SKM-1 treated with dmso at 0.1 percent for 144 hours (cell line): ENCODE measurements at regions not wholly inside any gene's neighbourhood (a gene's known extent, or its start where the extent isn't known, plus 50 kb on each side); places are given as distances from the start of the nearest gene placed in this dataset.

Experiments
- DNase-seq: peaks from one replicate; lab custom pipeline; 2025; ENCODE audit not compliant: unreplicated experiment; lab: John Stamatoyannopoulos, UW

DNA sequence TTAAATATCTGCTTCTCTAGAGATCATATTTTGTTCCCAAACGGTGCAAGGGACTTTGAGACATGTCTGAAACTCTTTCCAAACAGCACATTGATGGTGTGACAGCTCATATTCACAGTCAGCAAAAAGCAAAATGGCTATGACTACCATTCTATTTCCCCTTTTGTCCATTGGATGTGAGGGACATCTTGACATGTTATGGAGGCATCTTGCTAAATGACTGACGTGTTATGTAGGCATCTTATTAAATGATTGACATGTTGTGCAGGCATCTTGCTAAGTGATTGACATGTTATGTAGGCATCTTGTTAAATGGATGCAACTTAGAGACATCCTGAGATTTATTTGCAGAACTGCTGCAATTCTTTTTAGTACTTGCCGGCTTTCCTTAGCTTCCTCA is 255.8 kb downstream of the DLL1 start:
- no peak for DNase-seq

- DNase-seq, result no peak
Observed at GRCh38 chr6:170034294-170034693, 256.6 kb downstream of the DLL1 start.

GRCh38 chr6:170033666-170034065 is 257.2 kb downstream of the DLL1 start:
- DNase-seq, result no peak

- DNase-seq, result no peak
Observed at GRCh38 chr6:170032706-170033309, 258.1 kb downstream of the DLL1 start.

- no peak for DNase-seq
Observed at GRCh38 chr6:170032197-170032596, 258.7 kb downstream of the DLL1 start.

GRCh38 chr6:170031684-170032121 is 259.2 kb downstream of the DLL1 start:
- no peak for DNase-seq

- DNase-seq, result no peak
Observed at GRCh38 chr6:170030821-170031471, 259.9 kb downstream of the DLL1 start.

GRCh38 chr6:170030284-170030815 is 260.5 kb downstream of the DLL1 start:
- no peak for DNase-seq

DNA sequence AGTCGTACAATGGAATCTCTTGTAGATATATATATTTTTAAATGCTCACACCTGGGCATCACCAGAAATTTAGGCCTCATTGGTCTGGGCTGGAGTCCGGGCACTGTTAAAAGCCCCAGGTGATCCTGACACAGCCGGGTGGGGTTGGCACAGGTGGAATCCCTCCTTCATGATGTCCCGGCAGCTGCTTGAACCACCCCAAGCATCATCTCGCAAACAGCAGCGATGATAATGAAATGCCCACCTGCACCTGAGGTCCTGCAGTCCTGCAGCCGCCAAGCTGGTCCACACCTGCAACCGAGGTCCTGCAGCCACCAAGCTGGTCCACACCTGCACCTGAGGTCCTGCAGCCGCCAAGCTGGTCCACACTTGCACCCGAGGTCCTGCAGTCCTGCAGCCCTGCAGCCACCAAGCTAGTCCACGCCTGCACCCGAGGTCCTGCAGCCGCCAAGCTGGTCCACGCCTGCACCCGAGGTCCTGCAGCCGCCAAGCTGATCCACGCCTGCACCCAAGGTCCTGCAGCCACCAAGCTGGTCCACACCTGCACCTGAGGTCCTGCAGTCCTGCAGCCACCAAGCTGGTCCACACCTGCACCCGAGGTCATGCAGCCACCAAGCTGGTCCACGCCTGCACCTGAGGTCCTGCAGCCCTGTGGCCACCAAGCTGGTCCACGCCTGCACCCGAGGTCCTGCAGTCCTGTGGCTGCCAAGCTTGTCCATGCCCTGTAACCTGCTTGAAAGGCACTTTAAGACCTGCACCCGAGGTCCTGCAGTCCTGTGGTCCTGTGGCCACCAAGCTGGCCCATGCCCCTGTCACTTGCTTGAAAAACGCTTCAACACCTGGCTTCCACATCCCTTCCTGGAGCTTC is 261.2 kb downstream of the DLL1 start:
- no peak for DNase-seq

DNA sequence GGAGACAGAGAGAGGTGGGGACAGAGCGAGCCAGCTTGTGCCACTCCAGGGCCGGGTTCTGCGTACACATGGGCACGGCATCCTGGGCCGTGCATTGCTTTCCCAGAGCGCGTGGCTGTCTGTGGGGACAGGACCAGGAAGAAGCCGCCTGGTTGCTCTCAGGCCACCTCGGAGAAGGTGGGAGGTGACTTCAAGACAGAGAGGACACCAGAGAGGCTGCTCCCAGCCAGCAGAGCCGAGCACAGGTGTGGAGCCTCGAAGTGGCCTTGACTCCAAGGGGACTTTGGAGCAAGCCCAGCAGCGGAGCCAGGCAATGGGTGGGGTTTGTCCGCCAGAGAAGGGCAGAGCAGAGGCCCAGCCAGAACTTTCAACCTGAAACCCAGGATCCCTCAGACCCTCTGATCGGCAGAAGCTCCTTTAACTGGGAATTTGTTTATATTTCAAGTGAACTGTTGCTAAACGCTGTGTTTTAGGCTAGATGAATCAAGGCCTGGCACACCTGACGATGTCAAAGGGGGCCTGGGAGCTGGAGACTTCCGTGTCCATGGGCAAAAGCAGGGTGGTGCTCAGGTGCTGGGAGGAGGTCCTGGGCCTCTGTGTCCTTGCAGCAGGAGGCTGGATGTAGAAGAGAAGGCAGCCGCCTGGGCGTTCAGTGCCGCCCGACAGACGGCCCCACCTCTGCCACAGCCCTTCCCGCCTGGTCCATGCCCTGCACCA is 262.1 kb downstream of the DLL1 start:
- DNase-seq, result no peak

DNA sequence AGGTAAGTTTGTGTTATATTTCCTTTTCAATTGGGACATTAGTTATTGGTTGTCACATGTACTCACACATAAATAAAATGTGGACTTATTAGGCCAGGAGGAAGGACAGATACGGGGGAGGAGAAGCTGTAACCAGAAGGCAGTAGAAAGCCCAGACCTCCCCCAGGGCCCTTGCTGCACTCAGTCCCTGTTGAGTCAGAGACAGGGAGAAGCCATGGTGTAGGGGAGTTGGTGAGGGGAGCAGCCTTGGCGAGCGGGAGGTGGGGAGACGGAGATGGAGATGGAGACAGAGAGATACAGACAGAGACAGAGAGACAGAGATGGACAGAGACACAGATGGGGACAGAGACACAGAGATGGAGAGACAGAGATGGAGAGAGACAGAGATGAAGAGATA is 263.2 kb downstream of the DLL1 start:
- no peak for DNase-seq

DNA sequence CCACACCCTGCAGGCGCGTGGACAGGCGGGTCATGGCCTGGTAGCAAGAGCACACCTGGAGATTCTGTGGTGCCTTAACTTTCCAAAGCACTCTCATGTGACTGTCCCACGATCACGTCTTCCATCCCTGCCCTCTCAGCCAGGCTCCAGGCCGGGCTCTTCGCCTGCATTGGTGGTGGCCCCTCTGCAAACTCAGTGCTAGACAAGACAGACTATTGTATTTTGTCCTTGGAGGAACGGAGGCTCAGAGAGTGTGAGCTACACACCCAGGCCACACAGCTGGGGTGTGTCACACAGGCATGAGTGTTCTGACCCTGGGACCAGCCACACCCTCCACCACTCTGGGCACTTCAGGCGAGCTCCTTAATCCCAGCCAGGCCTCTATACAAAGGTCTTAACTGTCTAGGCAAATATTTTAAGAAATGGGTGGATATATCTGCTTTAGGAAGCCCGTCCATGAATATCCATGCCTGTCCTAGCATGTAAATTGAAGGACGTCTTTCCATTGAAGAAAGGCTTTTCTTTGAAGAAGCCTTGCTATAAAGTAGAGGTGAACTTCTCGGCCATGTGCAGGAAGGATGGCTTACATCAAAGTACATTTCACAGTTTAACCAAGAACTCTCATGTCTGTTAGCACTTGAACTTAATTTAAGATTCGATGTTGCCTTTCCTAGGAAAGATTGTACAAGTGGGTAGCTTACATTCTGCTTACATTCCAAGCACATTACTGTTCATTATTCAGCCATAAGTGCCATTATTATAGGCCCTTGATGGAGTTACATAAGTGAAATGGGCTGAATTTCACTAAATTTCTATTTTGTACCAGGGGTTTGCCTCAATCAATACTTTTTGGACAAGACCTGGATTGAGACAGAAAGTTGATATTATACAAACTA is 263.9 kb downstream of the DLL1 start:
- DNase-seq, result no peak

GRCh38 chr6:170025935-170026750 is 264.7 kb downstream of the DLL1 start:
- DNase-seq, result no peak

GRCh38 chr6:170025341-170025911 is 265.5 kb downstream of the DLL1 start:
- no peak for DNase-seq

DNA sequence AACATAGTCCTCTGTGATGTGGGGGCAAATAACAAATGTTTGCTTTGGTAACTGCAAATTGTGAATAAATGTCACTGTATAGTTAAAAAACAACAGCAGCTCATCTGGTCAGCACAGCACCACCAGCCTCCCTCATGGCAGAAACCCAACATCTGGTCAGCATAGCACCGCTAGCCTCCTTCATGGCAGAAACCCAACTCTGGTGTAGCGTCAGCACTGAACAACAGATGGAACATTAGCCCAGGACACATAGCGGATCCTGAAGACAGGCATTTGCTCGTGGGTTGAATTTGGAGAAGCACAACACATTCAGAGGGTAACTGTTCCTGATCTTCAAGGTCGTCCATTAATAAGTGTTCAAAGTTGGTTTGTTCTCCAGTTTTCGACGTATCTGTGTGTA is 265.9 kb downstream of the DLL1 start:
- no peak for DNase-seq

GRCh38 chr6:170023620-170024521 is 267.0 kb downstream of the DLL1 start:
- DNase-seq, result no peak

GRCh38 chr6:170022827-170023619 is 267.9 kb downstream of the DLL1 start:
- DNase-seq, result no peak
